CD4-positive, alpha-beta T cell treated with Interleukin-1 beta for 1 hour (primary cell): ENCODE measurements at regions not wholly inside any gene's neighbourhood (a gene's known extent, or its start where the extent isn't known, plus 50 kb on each side); places are given as distances from the start of the nearest gene placed in this dataset.

Experiments used
- DNase-seq, 2 donors: peaks; one replicate each; pipeline ENCODE4 v3.0.0-alpha.2; 2020 to 2022

DNA sequence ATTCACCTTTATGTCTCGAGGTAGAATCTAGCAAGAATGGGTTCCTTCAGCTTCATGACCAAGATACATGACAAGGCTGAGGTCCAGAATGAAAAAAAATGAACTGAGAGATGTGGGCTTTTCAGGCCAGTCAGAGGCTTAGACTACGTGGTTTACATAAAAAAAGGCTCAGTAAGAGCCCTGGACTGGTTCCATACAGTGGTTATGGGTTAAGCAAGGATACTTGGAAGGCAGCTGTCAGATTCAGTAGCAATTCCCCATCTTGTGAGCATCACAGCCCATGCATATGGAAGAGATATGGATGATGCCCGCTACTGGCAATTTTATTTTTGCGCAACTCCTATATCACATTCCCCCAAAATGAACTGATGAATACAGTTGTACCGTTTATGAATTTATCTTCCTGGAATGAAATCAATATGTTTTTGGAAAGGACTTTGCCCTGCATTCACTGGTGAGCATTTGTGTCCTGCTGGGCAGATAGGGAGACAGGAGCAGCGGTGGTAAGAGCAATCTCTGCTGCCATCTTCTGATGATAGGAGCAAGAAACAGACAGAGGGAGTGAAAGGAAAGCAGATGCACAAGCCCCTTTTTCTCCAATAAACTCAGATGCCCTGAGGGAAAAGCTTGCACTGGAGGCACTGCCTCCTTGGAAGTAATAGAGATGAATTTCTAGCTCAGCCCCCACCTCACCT, 280.4 kb downstream of the GALC start:
- DNase-seq = no peak

- DNase-seq = no peak
These were observed 287.5 kb downstream of the GALC start for GRCh38 chr14:87705439-87705896.

DNA sequence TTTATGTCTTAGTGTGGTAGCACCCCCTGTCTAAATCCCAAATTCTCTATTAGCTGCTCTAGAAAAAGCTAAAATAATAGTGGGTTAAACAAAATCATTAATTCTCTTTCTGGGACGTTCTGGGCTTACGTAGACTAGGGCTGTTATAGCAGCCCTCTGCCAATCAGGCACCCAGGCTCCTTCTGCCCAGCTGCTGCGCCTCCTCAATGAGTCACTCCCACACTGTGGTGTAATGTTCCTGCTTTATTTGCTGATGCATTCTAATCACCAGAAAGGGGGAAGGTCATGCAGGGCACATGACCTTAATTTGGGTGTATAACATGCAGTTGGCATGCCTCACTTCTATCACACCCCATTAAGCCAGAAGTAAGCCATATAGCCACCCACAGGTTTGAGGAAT, 294.5 kb downstream of the GALC start:
- DNase-seq = no peak

DNA sequence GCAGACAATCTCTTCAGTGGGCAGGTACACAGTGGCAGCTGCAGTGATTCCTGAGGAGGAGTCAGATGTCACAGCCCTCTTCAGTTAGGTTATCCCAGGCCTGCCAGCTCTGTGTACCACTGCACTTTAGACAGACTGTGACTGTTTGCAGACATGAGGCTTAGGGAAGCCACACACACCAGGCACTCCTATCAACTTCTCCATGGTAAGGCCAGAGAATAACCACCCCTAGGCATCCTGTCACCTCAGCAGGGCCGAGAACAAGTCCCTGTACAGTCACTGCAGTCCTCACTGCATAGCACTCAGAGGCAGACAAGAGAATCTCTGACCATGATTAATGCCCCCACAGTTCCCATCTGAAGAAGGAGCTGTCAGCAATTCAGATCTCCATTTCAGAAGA, 296.5 kb downstream of the GALC start:
- no peak for DNase-seq

- DNase-seq = no peak
These were observed 301.7 kb downstream of the GALC start for GRCh38 chr14:87691042-87691881.

- DNase-seq = no peak
These were observed 302.8 kb downstream of the GALC start for GRCh38 chr14:87690076-87690613.

DNA sequence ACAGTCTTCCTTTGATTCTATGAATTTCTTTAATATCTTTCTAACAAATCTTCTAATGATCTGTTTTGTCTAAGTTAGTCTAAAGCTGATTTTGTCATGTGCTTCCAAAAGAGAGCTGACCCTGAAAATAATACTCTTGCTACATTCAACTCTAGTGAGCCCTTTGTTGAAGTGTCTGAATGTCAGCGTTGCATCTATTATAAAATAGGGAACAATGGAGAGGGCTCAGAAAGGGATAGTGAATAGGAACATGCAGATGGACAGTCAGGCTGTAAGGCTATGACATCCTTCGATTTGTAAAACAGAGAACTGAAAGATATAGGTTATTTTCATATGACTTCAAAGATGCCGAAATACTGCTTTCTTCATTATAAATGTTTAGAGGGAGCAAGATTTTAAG, 304.5 kb downstream of the GALC start:
- DNase-seq = no peak

DNA sequence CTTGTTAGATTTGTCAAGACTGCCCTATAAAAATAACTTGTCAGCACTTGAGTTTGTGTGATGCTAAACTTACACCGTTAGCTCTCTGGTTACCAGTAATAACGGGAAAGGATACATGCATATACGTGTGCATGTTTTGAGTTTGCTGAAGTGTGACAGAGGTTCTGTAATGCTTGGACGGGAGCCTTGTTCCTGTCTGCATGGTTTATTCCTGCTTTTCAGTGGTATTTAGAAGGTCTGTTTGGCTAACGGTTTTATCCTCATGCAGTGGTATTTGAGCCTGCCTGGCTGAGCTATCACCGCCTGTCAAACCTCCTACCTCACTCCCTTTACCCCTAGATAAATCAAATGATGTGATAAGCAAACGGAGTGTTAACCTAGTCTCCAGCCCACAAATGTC, 305.6 kb downstream of the GALC start:
- DNase-seq = no peak

DNA sequence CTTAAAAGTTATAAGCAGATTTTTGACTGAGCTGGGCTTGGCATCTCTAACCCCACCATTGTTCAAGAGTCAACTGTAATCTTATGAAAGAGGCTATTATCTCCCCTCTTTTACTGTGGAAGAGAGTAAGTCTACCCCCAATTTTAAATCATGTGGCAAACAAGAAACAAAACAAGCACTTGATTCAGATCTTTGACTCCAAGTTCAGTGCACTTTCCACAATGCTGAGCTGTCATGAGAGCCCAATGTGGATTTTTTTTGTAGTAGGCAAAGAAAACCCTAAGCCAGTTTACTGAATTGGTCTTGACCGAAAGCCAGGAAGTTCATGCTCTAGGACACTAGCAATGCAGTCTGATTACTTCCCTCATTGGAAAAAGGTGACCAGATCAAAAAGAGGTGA, 306.2 kb downstream of the GALC start:
- DNase-seq = no peak

- no peak for DNase-seq
These were observed 313.1 kb downstream of the GALC start for GRCh38 chr14:87679866-87680265.

- no peak for DNase-seq
These were observed 314.4 kb downstream of the GALC start for GRCh38 chr14:87678624-87679023.

DNA sequence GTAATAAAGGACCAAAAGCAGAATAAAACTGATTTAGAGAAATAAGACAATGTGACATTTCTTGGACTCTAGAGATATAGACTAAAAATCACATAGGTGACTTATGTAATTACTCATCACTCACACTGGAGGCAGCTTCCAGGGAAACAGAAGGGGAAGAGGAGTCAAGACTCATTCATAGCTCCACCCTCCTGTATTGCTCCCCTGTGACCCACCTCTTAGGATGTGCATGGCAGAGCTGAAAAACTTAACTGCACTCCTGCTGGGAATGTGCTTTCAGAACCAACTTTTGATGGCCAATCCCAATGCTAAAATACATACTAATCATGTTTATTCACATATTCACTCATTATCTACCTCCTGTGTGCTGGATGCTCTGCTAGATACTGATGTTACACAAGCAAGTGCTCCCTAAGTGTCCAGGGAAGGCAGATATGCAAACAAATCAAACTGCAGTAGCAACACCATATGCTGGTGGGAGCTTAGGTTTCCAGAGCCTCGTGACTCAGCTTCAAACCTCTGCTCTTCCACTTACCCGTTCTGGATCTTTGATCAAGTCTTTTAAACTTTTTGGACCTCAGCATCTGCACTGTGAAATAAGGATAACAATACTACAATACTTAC, 316.1 kb downstream of the GALC start:
- no peak for DNase-seq

- DNase-seq = no peak
These were observed 325.3 kb downstream of the GALC start for GRCh38 chr14:87667659-87668058.

GRCh38 chr14:87656315-87656714, 336.7 kb downstream of the GALC start:
- DNase-seq = no peak

DNA sequence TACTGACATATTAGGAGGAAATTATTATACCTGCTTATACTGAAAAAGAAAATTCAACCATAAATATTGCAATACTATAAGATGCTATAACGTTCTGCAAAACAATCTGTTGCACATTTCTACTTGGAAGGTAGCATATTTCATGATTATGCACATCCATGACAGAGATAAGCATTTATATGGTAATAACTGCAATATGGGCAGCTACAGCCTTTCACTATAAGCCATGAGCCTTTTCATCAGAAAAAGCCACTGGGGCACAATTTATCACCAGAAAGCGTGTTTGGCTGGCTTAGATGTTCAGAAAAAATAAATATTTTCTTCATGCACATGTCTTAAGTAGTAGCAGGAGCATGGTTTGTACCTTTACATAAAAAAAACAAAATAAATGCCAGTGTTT, 340.7 kb downstream of the GALC start:
- DNase-seq = no peak

DNA sequence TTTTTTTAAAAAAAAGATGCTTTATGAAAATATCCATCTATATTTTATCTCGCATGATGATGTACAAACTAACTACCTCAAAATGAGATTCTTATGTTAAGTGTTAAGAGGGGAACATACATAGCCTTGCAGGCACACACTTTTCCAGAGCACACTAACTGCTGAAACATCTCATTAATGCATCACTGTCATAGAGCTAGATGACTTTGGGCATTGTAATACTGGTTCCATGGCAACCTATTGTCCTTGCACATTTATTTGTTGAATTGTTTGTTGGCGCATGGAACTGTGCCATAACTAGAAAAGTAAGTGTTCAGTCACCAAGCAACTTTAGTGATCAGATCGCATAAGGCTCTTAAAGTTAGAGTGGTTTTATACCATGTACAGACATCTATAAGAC, 348.3 kb downstream of the GALC start:
- DNase-seq = no peak

GRCh38 chr14:87643005-87643404, 350.0 kb downstream of the GALC start:
- no peak for DNase-seq

DNA sequence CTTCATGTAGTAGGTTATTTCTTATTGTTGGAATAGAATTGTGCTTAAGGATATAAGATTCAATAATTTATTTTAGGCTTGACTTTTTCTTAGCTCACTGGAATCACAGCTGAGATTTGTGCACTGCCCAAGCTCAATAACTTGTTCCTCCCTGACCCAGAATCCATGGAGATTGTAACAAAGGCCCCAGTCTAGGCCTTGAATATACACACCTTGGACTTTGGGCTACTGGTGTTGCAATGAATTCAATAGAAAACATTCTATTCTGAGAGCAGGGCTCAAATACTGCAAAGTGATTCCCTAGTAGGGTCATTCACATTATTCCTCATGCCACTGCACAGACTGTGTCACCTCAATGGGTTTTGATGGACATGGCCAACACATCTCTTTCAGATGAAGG, 352.4 kb downstream of the GALC start:
- DNase-seq = no peak

DNA sequence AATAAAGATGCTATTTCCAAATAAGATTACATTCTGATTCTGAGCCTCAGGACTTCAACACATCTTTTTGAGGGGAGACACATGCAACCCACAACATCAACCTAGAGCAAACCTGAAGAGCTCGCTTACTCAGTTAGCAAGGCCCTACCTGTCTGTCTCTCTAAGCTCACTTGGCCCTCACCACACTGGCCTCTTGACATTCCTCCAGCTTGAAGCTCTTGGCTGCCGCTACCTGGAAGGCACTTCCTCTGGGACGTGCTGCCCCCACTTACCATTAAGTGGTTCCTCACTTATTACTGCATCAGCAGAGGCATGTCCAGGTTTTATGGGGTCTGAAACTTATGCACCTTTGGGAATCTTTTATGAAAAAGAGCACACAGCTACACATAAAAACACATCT, 354.8 kb downstream of the GALC start:
- DNase-seq = no peak

DNA sequence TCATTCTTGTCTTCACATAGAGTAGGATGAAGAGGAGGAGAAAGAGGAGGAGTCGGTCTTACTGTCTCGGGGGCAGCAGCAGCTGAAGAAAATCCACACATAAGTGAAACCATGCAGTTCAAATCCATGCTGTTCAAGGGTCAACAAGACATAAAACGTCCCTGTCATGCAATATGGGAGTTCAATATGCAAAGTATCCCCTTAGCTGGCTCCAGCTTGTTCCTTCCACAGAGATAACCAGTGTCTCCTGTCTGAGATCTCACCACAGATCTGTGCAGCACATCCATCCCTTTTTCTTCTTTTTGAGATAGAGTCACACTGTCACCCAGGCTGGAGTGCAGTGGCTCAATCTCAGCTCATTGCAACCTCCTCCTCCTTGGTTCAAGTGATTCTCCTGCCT, 357.5 kb downstream of the GALC start:
- DNase-seq = no peak

DNA sequence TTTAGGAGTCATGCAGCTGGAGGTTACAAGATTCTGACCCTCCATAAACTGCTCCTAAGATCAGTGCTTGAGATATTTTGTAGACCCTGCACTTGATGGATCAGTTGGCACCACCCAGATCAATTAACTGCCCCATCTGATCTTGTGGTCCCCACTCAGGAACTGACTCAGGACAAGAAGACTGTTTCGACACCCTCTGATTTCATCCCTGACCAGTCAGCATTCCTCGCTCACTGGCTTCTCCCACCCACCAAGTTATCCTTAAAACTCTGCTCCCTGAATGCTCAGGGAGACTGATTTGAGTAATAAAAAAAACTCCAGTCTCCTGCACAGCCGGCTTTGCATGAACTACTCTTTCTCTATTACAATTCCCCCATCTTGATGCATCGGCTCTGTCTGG, 360.2 kb downstream of the GALC start:
- DNase-seq = no peak

DNA sequence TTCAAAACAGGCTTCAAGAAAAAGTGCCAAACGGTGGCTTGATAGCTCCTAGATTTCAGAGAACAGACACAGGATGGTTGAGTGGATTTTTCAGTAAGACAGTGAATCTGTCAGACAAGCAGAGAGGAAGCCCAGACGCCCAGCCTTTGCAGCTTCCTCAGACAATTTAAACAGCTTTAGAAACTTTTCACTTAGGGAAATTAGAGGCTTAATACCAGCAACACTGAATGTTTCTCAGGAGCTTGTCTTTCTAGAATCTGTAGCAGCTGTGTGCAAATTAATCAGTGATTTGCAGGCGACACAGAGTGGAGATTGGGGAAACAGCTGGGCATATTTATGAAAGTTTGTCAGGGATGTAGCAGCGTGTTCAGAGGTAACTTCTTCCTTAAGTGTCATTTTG, 362.1 kb downstream of the GALC start:
- DNase-seq = no peak

GRCh38 chr14:87629788-87630187, 363.2 kb downstream of the GALC start:
- no peak for DNase-seq

DNA sequence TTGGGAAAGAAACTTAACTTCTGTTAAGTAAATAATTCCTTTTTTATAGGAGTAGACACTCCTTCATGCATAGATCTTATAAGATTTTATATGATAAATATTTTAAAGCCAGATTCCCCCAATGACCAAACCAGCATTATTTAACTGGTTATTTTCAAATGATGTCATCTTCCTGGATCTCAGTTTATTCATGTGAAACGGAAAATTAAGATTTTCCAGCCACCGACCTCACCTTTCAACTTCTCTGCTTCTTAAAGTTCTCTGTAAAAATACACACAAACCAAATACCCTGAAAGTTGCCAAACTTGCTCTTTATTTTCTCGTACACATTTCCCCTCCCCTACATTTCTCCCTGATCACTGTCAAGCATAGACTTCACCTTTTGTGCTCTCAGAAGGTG, 364.2 kb downstream of the GALC start:
- DNase-seq = no peak
